ENCODE measurements at regions not wholly inside any gene's neighbourhood (a gene's known extent, or its start where the extent isn't known, plus 50 kb on each side); places are given as distances from the start of the nearest gene placed in this dataset.
"Not testable (repeated sequence)": the region's sequence is repeated elsewhere in the genome, so short reads cannot be mapped to it uniquely, and the experiment has no call there.

GRCh38 chrX:27404366-27404765 lies 58.8 kb downstream of the PPP4R3C start:
- DNase-seq, result no peak

GRCh38 chrX:27399146-27399456 lies 64.0 kb downstream of the PPP4R3C start:
- DNase-seq, result no peak

- DNase-seq, result no peak
Measured at GRCh38 chrX:27391623-27392022, 71.5 kb downstream of the PPP4R3C start.

- no peak for DNase-seq
Measured at GRCh38 chrX:27381419-27381818, 81.7 kb downstream of the PPP4R3C start.

- DNase-seq, result no peak
Measured at GRCh38 chrX:27380163-27380845, 82.8 kb downstream of the PPP4R3C start.

- no peak for DNase-seq
Measured at GRCh38 chrX:27354021-27354420, 109.1 kb downstream of the PPP4R3C start.

GRCh38 chrX:27350476-27350875 lies 112.7 kb downstream of the PPP4R3C start:
- DNase-seq, result no peak

GRCh38 chrX:27336466-27337091 lies 126.6 kb downstream of the PPP4R3C start:
- DNase-seq, result no peak

- no peak for DNase-seq
Measured at GRCh38 chrX:27321632-27322031, 141.5 kb downstream of the PPP4R3C start.

GRCh38 chrX:27309406-27309805 lies 153.7 kb downstream of the PPP4R3C start:
- no peak for DNase-seq

GRCh38 chrX:27307546-27307945 lies 155.6 kb downstream of the PPP4R3C start:
- no peak for DNase-seq

- not testable (repeated sequence) for DNase-seq
Measured at GRCh38 chrX:27292552-27292951, 170.6 kb downstream of the PPP4R3C start.

GRCh38 chrX:27276751-27277150 lies 186.4 kb downstream of the PPP4R3C start:
- DNase-seq, result no peak

GRCh38 chrX:27254656-27255055 lies 208.5 kb downstream of the PPP4R3C start:
- DNase-seq, result no peak

- no peak for DNase-seq
Measured at GRCh38 chrX:27251369-27251768, 211.8 kb downstream of the PPP4R3C start.

- no peak for DNase-seq
Measured at GRCh38 chrX:27242581-27242980, 220.6 kb downstream of the PPP4R3C start.

GRCh38 chrX:27241981-27242380 lies 221.2 kb downstream of the PPP4R3C start:
- DNase-seq, result no peak

- DNase-seq, result not testable (repeated sequence)
Measured at GRCh38 chrX:27240042-27240441, 223.1 kb downstream of the PPP4R3C start.

- DNase-seq, result no peak
Measured at GRCh38 chrX:27236681-27237080, 226.5 kb downstream of the PPP4R3C start.

- DNase-seq, result no peak
Measured at GRCh38 chrX:27229721-27230120, 233.4 kb downstream of the PPP4R3C start.

GRCh38 chrX:27222661-27223060 lies 240.5 kb downstream of the PPP4R3C start:
- DNase-seq, result no peak

GRCh38 chrX:27186671-27187070 lies 276.5 kb downstream of the PPP4R3C start:
- DNase-seq, result peak; percentile 6

- DNase-seq, result no peak
Measured at GRCh38 chrX:27163236-27163635, 299.9 kb downstream of the PPP4R3C start.

GRCh38 chrX:27162496-27162895 lies 300.6 kb downstream of the PPP4R3C start:
- no peak for DNase-seq

GRCh38 chrX:27156921-27157320 lies 306.2 kb downstream of the PPP4R3C start:
- DNase-seq, result not testable (repeated sequence)
